Neural cell (in vitro differentiated cells): ENCODE measurements at regions not wholly inside any gene's neighbourhood (a gene's known extent, or its start where the extent isn't known, plus 50 kb on each side); places are given as distances from the start of the nearest gene placed in this dataset.

ENCODE experiments used
- H2AFZ ChIP-seq: fragments of 200-600, 300-800 bp; sonication (generic), shearing (Covaris generic); 2 replicates; pipeline ENCODE4 v1.6.0; 2014; ENCODE audit warnings: low read depth, mild to moderate bottlenecking, antibody characterized with exemption, low read length, moderate library complexity
- H3F3A ChIP-seq: fragments of 200-600 bp; shearing (Covaris generic); 2 replicates; pipeline ENCODE4 v1.6.1; 2016; ENCODE audit warnings: mild to moderate bottlenecking, moderate library complexity, mixed read lengths, antibody characterized with exemption, low read length; ENCODE audit not compliant: insufficient read depth, poor library complexity, severe bottlenecking
- H3K27ac ChIP-seq: fragments of 200-600, 300-800 bp; sonication (generic), shearing (Covaris generic); 2 replicates; pipeline ENCODE4 v1.5.1; 2014; ENCODE audit warnings: mild to moderate bottlenecking, low read length, moderate library complexity
- H3K27me3 ChIP-seq: fragments of 300-800, 200-600 bp; sonication (generic), shearing (Covaris generic); 2 replicates; pipeline ENCODE4 v1.6.0; 2014; ENCODE audit warnings: mild to moderate bottlenecking, low read depth, low read length, moderate library complexity; ENCODE audit not compliant: insufficient read depth
- H3K36me3 ChIP-seq: fragments of 300-800, 200-600 bp; sonication (generic), shearing (Covaris generic); 2 replicates; pipeline ENCODE4 v1.5.1; 2014; ENCODE audit warnings: mild to moderate bottlenecking, antibody characterized with exemption, low read length, moderate library complexity; ENCODE audit not compliant: insufficient read depth
- H3K4me2 ChIP-seq: fragments of 300-800, 200-600 bp; sonication (generic), shearing (Covaris generic); 2 replicates; pipeline ENCODE4 v1.6.0; 2014; ENCODE audit warnings: mild to moderate bottlenecking, low read length
- H3K4me3 ChIP-seq: fragments of 300-800, 200-600 bp; sonication (generic), shearing (Covaris generic); 2 replicates; pipeline ENCODE4 v1.5.1; 2014; ENCODE audit warnings: mild to moderate bottlenecking, low read length, moderate library complexity
- H3K79me2 ChIP-seq: fragments of 200-600 bp; shearing (Covaris generic); replicated peaks from 2 replicates; pipeline ENCODE4 v1.6.0; 2014; ENCODE audit warnings: mild to moderate bottlenecking, low read length, moderate library complexity; ENCODE audit not compliant: insufficient read depth
- H3K9ac ChIP-seq: fragments of 300-800, 200-600 bp; sonication (generic), shearing (Covaris generic); 2 replicates; pipeline ENCODE4 v1.6.1; 2016; ENCODE audit warnings: mild to moderate bottlenecking, low read length, mixed read lengths
- H3K9me2 ChIP-seq: fragments of 200-600 bp; shearing (Covaris generic); 2 replicates; pipeline ENCODE4 v1.6.1; 2016; ENCODE audit warnings: mild to moderate bottlenecking, low read length, mixed read lengths; ENCODE audit not compliant: insufficient read depth
- H3K9me3 ChIP-seq: fragments of 200-600, 300-800 bp; sonication (generic), shearing (Covaris generic); 2 replicates; pipeline ENCODE4 v1.6.1; 2016; ENCODE audit warnings: mild to moderate bottlenecking, mixed run types, low read length, moderate library complexity, mixed read lengths
- H4K20me1 ChIP-seq: fragments of 200-600 bp; shearing (Covaris generic); 2 replicates; pipeline ENCODE4 v1.6.1; 2016; ENCODE audit warnings: mild to moderate bottlenecking, mixed run types; ENCODE audit not compliant: insufficient read depth
- CTCF ChIP-seq: fragments of 450-650 bp; IDR thresholded peaks from 2 replicates; pipeline ENCODE4 v1.5.1; 2014; ENCODE audit warnings: antibody characterized with exemption, mild to moderate bottlenecking, moderate library complexity; ENCODE audit not compliant: poor library complexity, severe bottlenecking
- EP300 ChIP-seq: fragments of 450-650 bp; conservative IDR thresholded peaks from 2 replicates; pipeline ENCODE4 v1.6.1; 2014; ENCODE audit warnings: antibody characterized with exemption, mild to moderate bottlenecking, moderate library complexity; ENCODE audit not compliant: poor library complexity, severe bottlenecking
- EZH2 ChIP-seq: fragments of 200-600, 300-800 bp; shearing (Covaris generic), sonication (generic); IDR thresholded peaks from 2 replicates; pipeline ENCODE4 v1.6.1; 2014; ENCODE audit warnings: antibody characterized with exemption, low read length, borderline replicate concordance, mild to moderate bottlenecking; ENCODE audit not compliant: insufficient read depth, poor library complexity, severe bottlenecking
- MXI1 ChIP-seq: fragments of 450-650 bp; conservative IDR thresholded peaks from 2 replicates; pipeline ENCODE4 v1.6.1; 2014; ENCODE audit warnings: antibody characterized with exemption, mild to moderate bottlenecking; ENCODE audit not compliant: poor library complexity, severe bottlenecking
- POLR2AphosphoS5 ChIP-seq: IDR thresholded peaks from 2 replicates; pipeline ENCODE4 v1.6.1; 2012
- RAD21 ChIP-seq: fragments of 450-650 bp; conservative IDR thresholded peaks from 2 replicates; pipeline ENCODE4 v1.6.1; 2014; ENCODE audit warnings: antibody characterized with exemption, mild to moderate bottlenecking, moderate library complexity
- REST ChIP-seq: IDR thresholded peaks from 2 replicates; pipeline ENCODE4 v1.6.1; 2012; ENCODE audit warnings: borderline replicate concordance
- SMC3 ChIP-seq: fragments of 450-650 bp; conservative IDR thresholded peaks from 2 replicates; pipeline ENCODE4 v1.6.1; 2014; ENCODE audit warnings: antibody characterized with exemption, mild to moderate bottlenecking, moderate library complexity; ENCODE audit not compliant: poor library complexity
- TAF1 ChIP-seq: IDR thresholded peaks from 2 replicates; pipeline ENCODE4 v1.6.1; 2012; ENCODE audit warnings: low read depth

- Histone ChIP-seq H3K27me3 (no peaks in the 10 kb centered on the region), H2AFZ (no peak overlapping the region), H3K9ac (no peak overlapping the region), H3K9me2 (no peaks in the 10 kb centered on the region), H3K27ac (no peak overlapping the region), H3F3A (no peaks in the 10 kb centered on the region), H3K4me3 (no peak overlapping the region), H4K20me1 (no peaks in the 10 kb centered on the region), H3K36me3 (no peaks in the 10 kb centered on the region), H3K79me2 (no peaks in the 10 kb centered on the region), H3K9me3 (no peaks in the 10 kb centered on the region), H3K4me2 (no peak overlapping the region)
- TF ChIP-seq RAD21, result no peak
These were observed 180.1 kb downstream of the RDH14 start for GRCh38 chr2:18380321-18380720.

- H2AFZ ChIP-seq, result no peak overlapping the region
- H3K9me2 ChIP-seq, result no peaks in the 10 kb centered on the region
- TF ChIP-seq SMC3 (no peak), TAF1 (no peak), POLR2AphosphoS5 (no peak), RAD21 (no peak), EP300 (no peak), MXI1 (no peak), REST (no peak), EZH2 (no peak), CTCF (no peak)
- H3K36me3 ChIP-seq, result no peaks in the 10 kb centered on the region
- H3F3A ChIP-seq, result no peaks in the 10 kb centered on the region
- no peaks in the 10 kb centered on the region for H3K27me3 ChIP-seq
- no peaks in the 10 kb centered on the region for H3K79me2 ChIP-seq
- H3K9me3 ChIP-seq, result no peaks in the 10 kb centered on the region
- no peak overlapping the region for H3K4me2 ChIP-seq
- no peak overlapping the region for H3K9ac ChIP-seq
- no peak overlapping the region for H3K4me3 ChIP-seq
- H3K27ac ChIP-seq, result no peak overlapping the region
- H4K20me1 ChIP-seq, result no peaks in the 10 kb centered on the region
These were observed 180.6 kb downstream of the RDH14 start for GRCh38 chr2:18379870-18380269.

GRCh38 chr2:18378020-18378653, 182.3 kb downstream of the RDH14 start:
- H3K27ac ChIP-seq, result no peak overlapping the region
- TF ChIP-seq CTCF (peak; percentile 86), SMC3 (peak; percentile 95), RAD21 (peak; percentile 92), EZH2 (no peak)
- no peak overlapping the region for H2AFZ ChIP-seq
- H3K4me2 ChIP-seq, result no peak overlapping the region
- H3K27me3 ChIP-seq, result no peaks in the 10 kb centered on the region
- no peaks in the 10 kb centered on the region for H3K79me2 ChIP-seq
- H4K20me1 ChIP-seq, result no peaks in the 10 kb centered on the region
- no peaks in the 10 kb centered on the region for H3K9me2 ChIP-seq
- H3K9me3 ChIP-seq, result no peaks in the 10 kb centered on the region
- no peaks in the 10 kb centered on the region for H3F3A ChIP-seq
- H3K4me3 ChIP-seq, result no peak overlapping the region
- no peak overlapping the region for H3K9ac ChIP-seq
- no peaks in the 10 kb centered on the region for H3K36me3 ChIP-seq
